HepG2 (cell line): ENCODE measurements at regions not wholly inside any gene's neighbourhood (a gene's known extent, or its start where the extent isn't known, plus 50 kb on each side); places are given as distances from the start of the nearest gene placed in this dataset.

Source experiments
- CCDC6 ChIP-seq: sonication (generic); formaldehyde crosslinking; IDR thresholded peaks from 2 replicates; pipeline ENCODE4 v1.8.1; 2022; ENCODE audit warnings: mild to moderate bottlenecking, missing genetic modification reagents, moderate library complexity
- CREM ChIP-seq, 2 experiments: sonication (generic) in 1 of 2; formaldehyde crosslinking in 1 of 2; IDR thresholded peaks; 2 replicates each; pipeline versions ENCODE4 v1.4.0 to v1.6.1; 2016 to 2020; ENCODE audit warnings: antibody characterized with exemption in 1 of 2, mild to moderate bottlenecking in 1 of 2, missing genetic modification reagents in 1 of 2
- ETV5 ChIP-seq: IDR thresholded peaks from 2 replicates; pipeline ENCODE4 v1.6.1; 2018; ENCODE audit warnings: missing biosample characterization, missing genetic modification reagents, inconsistent platforms, borderline replicate concordance
- FOXC1 ChIP-seq: sonication (generic); formaldehyde crosslinking; IDR thresholded peaks from 2 replicates; pipeline ENCODE4 v1.8.0; 2022; ENCODE audit warnings: mild to moderate bottlenecking, missing genetic modification reagents, borderline replicate concordance
- GFI1 ChIP-seq: sonication (generic); formaldehyde crosslinking; IDR thresholded peaks from 2 replicates; pipeline ENCODE4 v1.5.0; 2020; ENCODE audit warnings: missing genetic modification reagents, mild to moderate bottlenecking, borderline replicate concordance
- HHEX ChIP-seq: IDR thresholded peaks from 2 replicates; pipeline ENCODE4 v1.6.1; 2016; ENCODE audit warnings: control low read depth
- HNRNPUL1 ChIP-seq: fragments of 200-400 bp; formaldehyde crosslinking; IDR thresholded peaks from 2 replicates; pipeline ENCODE4 v1.6.1; 2017; ENCODE audit warnings: low read depth, mild to moderate bottlenecking, low read length, moderate library complexity
- JUN ChIP-seq: sonication (generic); formaldehyde crosslinking; IDR thresholded peaks from 2 replicates; pipeline ENCODE4 v1.4.0; 2020; ENCODE audit warnings: mild to moderate bottlenecking, missing genetic modification reagents
- KDM5A ChIP-seq: fragments of 200-600 bp; sonication (generic); IDR thresholded peaks from 2 replicates; pipeline ENCODE4 v1.7.0; 2018; ENCODE audit warnings: antibody characterized with exemption, mild to moderate bottlenecking, low read length, borderline replicate concordance
- KMT2B ChIP-seq: IDR thresholded peaks from 2 replicates; pipeline ENCODE4 v1.6.1; 2016; ENCODE audit warnings: missing genetic modification reagents, missing compliant biosample characterization
- MIER2 ChIP-seq: IDR thresholded peaks from 2 replicates; pipeline ENCODE4 v1.6.1; 2016; ENCODE audit warnings: missing biosample characterization, missing genetic modification reagents
- NCOA2 ChIP-seq: sonication (generic); formaldehyde crosslinking; IDR thresholded peaks from 2 replicates; pipeline ENCODE4 v1.8.0; 2022; ENCODE audit warnings: inconsistent platforms
- NCOR1 ChIP-seq: fragments of 200-600 bp; sonication (generic); IDR thresholded peaks from 2 replicates; pipeline ENCODE4 v1.7.0; 2017; ENCODE audit warnings: antibody characterized with exemption, low read length, borderline replicate concordance
- PHF5A ChIP-seq: IDR thresholded peaks from one replicate; pipeline ENCODE4 v1.6.1; 2018; ENCODE audit warnings: low read depth, missing genetic modification reagents; ENCODE audit not compliant: unreplicated experiment
- POGZ ChIP-seq: sonication (generic); formaldehyde crosslinking; IDR thresholded peaks from 2 replicates; pipeline ENCODE4 v1.4.0; 2020; ENCODE audit warnings: mild to moderate bottlenecking, missing genetic modification reagents
- PPARG ChIP-seq: conservative IDR thresholded peaks from 2 replicates; pipeline ENCODE4 v1.6.1; 2016; ENCODE audit warnings: missing biosample characterization, missing genetic modification reagents
- SKIL ChIP-seq: sonication (generic); formaldehyde crosslinking; IDR thresholded peaks from 2 replicates; pipeline ENCODE4 v1.8.0; 2022; ENCODE audit warnings: missing genetic modification reagents, mild to moderate bottlenecking, moderate library complexity, borderline replicate concordance
- SMAD9 ChIP-seq: sonication (generic); formaldehyde crosslinking; IDR thresholded peaks from 2 replicates; pipeline ENCODE4 v1.5.1; 2020; ENCODE audit warnings: mild to moderate bottlenecking, missing genetic modification reagents
- ZNF691 ChIP-seq: sonication (generic); formaldehyde crosslinking; IDR thresholded peaks from 2 replicates; pipeline ENCODE4 v1.4.0; 2020; ENCODE audit warnings: missing genetic modification reagents, low read depth, mild to moderate bottlenecking, borderline replicate concordance
- ZNF784 ChIP-seq: sonication (generic); formaldehyde crosslinking; IDR thresholded peaks from 2 replicates; pipeline ENCODE4 v1.5.1; 2020; ENCODE audit warnings: missing genetic modification reagents, mild to moderate bottlenecking, borderline replicate concordance
- ZSCAN29 ChIP-seq: sonication (generic); formaldehyde crosslinking; conservative IDR thresholded peaks from 2 replicates; pipeline ENCODE4 v1.4.0; 2020; ENCODE audit warnings: mild to moderate bottlenecking, missing genetic modification reagents
- TF ChIP-seq, protein P1 (sequence below): sonication (generic); formaldehyde crosslinking; conservative IDR thresholded peaks from 2 replicates; pipeline ENCODE4 v1.8.0; 2022; ENCODE audit warnings: mild to moderate bottlenecking, moderate library complexity, missing genetic modification reagents
- TF ChIP-seq, protein P2 (sequence below): sonication (generic); formaldehyde crosslinking; IDR thresholded peaks from 2 replicates; pipeline ENCODE4 v1.5.1; 2020; ENCODE audit warnings: mild to moderate bottlenecking, missing genetic modification reagents, moderate library complexity

DNA sequence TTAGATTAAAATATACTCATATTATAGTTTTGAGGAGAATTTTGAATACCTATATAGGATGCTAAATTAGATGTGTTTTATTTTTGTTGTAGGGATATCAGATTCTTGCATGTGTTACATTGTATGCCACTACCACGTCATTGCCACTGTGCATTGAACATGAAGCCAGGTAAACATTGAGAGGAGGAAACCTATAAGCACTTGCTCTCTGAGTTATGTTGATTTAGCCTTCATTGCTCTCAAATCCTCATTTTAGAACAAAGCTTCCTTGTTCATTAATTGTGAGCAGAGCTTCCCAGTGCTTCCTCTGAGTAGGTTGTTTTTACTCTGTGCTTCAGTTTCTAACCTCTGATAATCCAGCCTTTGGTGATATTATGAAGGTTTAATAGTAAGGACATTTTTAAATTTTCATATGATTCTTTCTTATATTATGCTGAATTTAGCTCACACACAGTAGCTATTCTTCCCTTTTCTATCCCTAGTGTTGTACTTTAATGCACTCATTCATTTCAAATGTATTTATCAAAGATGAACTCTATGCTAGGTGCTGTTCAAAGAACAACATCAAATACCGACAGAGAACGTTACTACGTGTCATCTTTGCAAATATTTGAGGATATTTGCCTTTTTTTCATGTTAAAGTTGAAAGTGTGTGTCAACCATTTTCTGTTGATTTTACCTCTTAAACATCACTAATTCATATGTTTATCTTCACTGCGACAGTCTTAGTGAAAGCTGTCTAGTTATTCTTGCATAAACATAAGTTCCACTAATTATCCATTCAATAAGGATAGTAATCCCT lies 1448.0 kb upstream of the MIR17HG start (continued):
- TF ChIP-seq SKIL (CRISPR knock-in tag), result peak; percentile 16; the same call in 1 of the 2 replicates
- TF ChIP-seq CCDC6, result no peak
- TF ChIP-seq POGZ (CRISPR knock-in tag), result no peak
- peak; percentile 77 for TF ChIP-seq CREM (IDR thresholded peaks at IDR 0.05)
- no peak for TF ChIP-seq CREM (CRISPR knock-in tag; IDR thresholded peaks at IDR 0.05)
- no peak for TF ChIP-seq ZNF784 (CRISPR knock-in tag)
- no peak for TF ChIP-seq PHF5A (CRISPR knock-in tag)
- no peak for TF ChIP-seq ETV5
- TF ChIP-seq, protein P1, sequence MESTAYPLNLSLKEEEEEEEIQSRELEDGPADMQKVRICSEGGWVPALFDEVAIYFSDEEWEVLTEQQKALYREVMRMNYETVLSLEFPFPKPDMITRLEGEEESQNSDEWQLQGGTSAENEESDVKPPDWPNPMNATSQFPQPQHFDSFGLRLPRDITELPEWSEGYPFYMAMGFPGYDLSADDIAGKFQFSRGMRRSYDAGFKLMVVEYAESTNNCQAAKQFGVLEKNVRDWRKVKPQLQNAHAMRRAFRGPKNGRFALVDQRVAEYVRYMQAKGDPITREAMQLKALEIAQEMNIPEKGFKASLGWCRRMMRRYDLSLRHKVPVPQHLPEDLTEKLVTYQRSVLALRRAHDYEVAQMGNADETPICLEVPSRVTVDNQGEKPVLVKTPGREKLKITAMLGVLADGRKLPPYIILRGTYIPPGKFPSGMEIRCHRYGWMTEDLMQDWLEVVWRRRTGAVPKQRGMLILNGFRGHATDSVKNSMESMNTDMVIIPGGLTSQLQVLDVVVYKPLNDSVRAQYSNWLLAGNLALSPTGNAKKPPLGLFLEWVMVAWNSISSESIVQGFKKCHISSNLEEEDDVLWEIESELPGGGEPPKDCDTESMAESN (CRISPR knock-in tag), result no peak
- TF ChIP-seq HNRNPUL1, result no peak
- no peak for TF ChIP-seq ZSCAN29 (CRISPR knock-in tag)
- TF ChIP-seq GFI1, result no peak
- TF ChIP-seq FOXC1 (CRISPR knock-in tag), result no peak
- peak; percentile 22; the same call in 1 of the 2 replicates for TF ChIP-seq NCOR1
- 0 out of 2 replicates have a peak, but pooled peaks have one; percentile 50 for TF ChIP-seq HHEX (CRISPR knock-in tag)
- peak; percentile 70 for TF ChIP-seq NCOA2 (CRISPR knock-in tag)
- TF ChIP-seq ZNF691 (CRISPR knock-in tag), result no peak
- TF ChIP-seq MIER2 (CRISPR knock-in tag), result no peak
- peak; percentile 48; the same call in 1 of the 2 replicates for TF ChIP-seq JUN (CRISPR knock-in tag)
- peak; percentile 86 for TF ChIP-seq PPARG (CRISPR knock-in tag)
- TF ChIP-seq KDM5A, result no peak
- TF ChIP-seq, protein P2, sequence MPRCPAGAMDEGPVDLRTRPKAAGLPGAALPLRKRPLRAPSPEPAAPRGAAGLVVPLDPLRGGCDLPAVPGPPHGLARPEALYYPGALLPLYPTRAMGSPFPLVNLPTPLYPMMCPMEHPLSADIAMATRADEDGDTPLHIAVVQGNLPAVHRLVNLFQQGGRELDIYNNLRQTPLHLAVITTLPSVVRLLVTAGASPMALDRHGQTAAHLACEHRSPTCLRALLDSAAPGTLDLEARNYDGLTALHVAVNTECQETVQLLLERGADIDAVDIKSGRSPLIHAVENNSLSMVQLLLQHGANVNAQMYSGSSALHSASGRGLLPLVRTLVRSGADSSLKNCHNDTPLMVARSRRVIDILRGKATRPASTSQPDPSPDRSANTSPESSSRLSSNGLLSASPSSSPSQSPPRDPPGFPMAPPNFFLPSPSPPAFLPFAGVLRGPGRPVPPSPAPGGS (CRISPR knock-in tag), result no peak
- TF ChIP-seq KMT2B (CRISPR knock-in tag), result no peak
- no peak for TF ChIP-seq SMAD9 (CRISPR knock-in tag)
